ENCODE measurements at regions not wholly inside any gene's neighbourhood (a gene's known extent, or its start where the extent isn't known, plus 50 kb on each side); places are given as distances from the start of the nearest gene placed in this dataset.

- DNase-seq (ENCODE audit: low read depth in 2 of 2): no peak
These were observed 301.5 kb upstream of the ANO3 start for GRCh38 chr11:26030399-26030798.

DNA sequence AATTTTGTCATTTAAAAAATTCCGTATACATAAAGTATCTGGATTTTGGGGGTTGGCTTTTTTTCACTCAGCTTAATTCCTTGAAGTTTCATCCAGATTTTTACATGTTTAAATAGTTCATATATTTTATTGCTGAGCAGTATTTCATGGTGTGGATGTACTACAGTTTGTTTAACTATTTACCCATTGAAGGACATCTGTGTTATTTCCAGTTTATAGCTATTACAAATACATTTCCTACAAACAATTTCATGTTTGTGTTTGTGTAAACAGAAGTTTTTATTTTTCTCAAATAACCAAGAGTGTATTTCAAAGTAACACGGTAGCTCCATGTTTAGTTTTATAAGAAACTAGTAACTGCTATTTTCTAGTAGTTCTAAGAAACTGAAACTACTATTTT lies 299.7 kb upstream of the ANO3 start:
- no peak for DNase-seq (ENCODE audit: low read depth in 2 of 2)

- DNase-seq (ENCODE audit: low read depth in 2 of 2): no peak
These were observed 296.2 kb upstream of the ANO3 start for GRCh38 chr11:26035696-26036095.

GRCh38 chr11:26037716-26038115 lies 294.2 kb upstream of the ANO3 start:
- no peak for DNase-seq (ENCODE audit: low read depth in 2 of 2)

DNA sequence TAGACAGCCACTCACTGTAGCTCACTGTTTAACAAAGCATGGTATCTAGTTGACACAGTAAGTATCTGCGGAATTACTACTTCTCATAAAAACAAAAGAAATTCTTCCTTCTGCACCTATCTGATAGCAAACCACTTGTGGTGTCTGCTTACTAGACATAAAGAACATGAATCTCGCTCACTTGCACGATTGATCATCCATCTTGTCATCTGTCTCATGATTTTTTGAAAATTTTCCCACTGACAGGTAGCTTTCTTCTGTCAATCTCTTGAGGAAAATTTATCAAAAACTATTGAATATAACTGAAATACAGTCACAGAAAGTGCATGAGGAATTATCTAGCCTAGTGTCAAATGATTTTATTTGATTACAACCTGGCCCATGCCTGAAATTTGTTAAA lies 291.6 kb upstream of the ANO3 start:
- no peak for DNase-seq (ENCODE audit: low read depth in 2 of 2)

DNA sequence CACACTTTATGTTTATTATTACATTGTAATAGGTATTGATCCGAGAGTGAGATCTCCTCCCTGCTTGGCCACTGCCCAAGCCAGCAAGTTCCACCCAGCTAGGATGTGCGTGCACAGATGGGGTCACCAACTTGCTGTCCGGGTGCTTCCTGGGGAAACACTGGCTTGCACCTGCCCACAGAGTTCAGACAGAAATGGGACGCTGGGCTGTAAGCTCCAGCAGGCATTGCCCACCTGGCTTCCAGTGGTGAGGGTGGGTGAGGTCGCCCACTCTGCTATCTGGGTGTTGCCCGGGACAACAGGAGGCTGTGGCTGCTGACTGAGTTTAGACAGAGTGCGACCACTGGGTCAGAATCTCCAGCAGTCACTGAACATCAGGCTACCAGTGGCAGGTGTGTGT lies 289.8 kb upstream of the ANO3 start:
- no peak for DNase-seq (ENCODE audit: low read depth in 2 of 2)

- DNase-seq (ENCODE audit: low read depth in 2 of 2): no peak
These were observed 288.3 kb upstream of the ANO3 start for GRCh38 chr11:26043665-26044064.

GRCh38 chr11:26044389-26044788 lies 287.5 kb upstream of the ANO3 start:
- no peak for DNase-seq (ENCODE audit: low read depth in 2 of 2)

- no peak for DNase-seq (ENCODE audit: low read depth in 2 of 2)
These were observed 286.8 kb upstream of the ANO3 start for GRCh38 chr11:26045082-26045481.

- DNase-seq (ENCODE audit: low read depth in 2 of 2): no peak
These were observed 283.7 kb upstream of the ANO3 start for GRCh38 chr11:26048271-26048670.

- no peak for DNase-seq (ENCODE audit: low read depth in 2 of 2)
These were observed 278.0 kb upstream of the ANO3 start for GRCh38 chr11:26053966-26054365.

DNA sequence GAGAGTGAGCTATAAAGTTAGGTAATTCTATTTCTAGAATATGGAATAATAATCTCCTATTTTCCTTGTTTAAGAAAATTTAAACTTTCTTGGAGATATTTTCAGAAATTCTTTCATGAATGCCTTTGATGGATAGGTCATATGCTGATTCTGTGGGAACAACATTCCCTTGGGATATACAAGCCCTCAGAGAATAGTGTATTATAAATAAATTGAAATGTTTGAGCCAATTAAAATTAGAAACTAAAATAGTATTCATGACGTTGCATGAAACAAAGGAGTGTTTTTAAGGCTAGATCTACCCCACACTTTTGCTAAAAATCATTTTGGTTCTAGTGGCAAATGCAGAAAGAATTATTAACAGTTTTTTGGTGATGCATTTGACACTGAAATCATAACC lies 269.3 kb upstream of the ANO3 start:
- no peak for DNase-seq (ENCODE audit: low read depth in 2 of 2)

GRCh38 chr11:26063915-26064314 lies 268.0 kb upstream of the ANO3 start:
- DNase-seq (ENCODE audit: low read depth in 2 of 2): no peak

GRCh38 chr11:26065944-26066343 lies 266.0 kb upstream of the ANO3 start:
- no peak for DNase-seq (ENCODE audit: low read depth in 2 of 2)

- DNase-seq (ENCODE audit: low read depth in 2 of 2): no peak
These were observed 261.1 kb upstream of the ANO3 start for GRCh38 chr11:26070714-26071380.

- no peak for DNase-seq (ENCODE audit: low read depth in 2 of 2)
These were observed 259.2 kb upstream of the ANO3 start for GRCh38 chr11:26072614-26073153.

- no peak for DNase-seq (ENCODE audit: low read depth in 2 of 2)
These were observed 258.3 kb upstream of the ANO3 start for GRCh38 chr11:26073646-26074045.

- no peak for DNase-seq (ENCODE audit: low read depth in 2 of 2)
These were observed 255.5 kb upstream of the ANO3 start for GRCh38 chr11:26076233-26076990.

DNA sequence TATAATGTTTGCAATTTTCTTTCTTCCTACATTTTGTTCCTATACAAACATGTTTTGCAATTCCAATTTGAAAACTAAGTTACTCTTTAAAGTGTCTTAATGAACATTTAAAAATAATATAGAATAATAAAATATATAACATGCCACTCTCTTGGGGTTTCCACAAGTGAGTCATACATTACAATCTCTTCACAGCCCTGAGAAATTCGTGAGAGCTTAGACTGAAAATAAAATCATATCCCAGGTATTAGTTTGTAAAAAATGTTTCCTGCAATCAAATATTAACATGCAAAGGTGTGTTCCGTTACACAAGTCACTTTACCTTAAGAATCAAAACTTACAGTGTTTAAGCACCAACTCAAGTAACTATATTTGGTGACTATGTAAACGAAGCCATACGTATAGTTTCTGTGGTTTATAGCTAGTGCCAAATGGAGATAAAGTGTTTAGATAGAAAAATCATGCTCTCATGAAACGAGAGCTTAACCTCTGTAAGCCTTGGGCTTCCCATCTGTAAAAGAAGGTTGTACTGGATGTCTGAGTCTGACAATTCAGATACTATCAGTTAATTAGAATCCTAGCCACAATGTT lies 253.6 kb upstream of the ANO3 start:
- no peak for DNase-seq (ENCODE audit: low read depth in 2 of 2)

DNA sequence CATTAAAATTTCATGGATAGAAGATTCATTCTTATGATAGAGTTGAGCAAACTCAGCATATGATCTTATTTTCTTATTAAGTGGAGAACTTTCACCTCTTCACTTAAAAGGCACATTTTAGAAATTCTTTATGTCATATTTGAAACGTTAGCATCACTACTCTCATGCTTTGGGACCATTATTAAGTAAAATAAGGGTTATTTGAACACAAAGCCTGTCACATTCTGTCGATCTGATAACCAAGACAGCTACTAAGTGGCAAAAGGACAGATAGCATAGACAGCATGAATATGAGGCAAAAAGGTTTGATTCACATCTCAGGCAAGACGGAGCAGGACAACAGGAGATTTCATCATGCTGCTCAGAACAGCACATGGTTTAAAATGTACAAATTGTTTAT lies 247.6 kb upstream of the ANO3 start:
- no peak for DNase-seq (ENCODE audit: low read depth in 2 of 2)

- no peak for DNase-seq (ENCODE audit: low read depth in 2 of 2)
These were observed 245.9 kb upstream of the ANO3 start for GRCh38 chr11:26086028-26086427.

DNA sequence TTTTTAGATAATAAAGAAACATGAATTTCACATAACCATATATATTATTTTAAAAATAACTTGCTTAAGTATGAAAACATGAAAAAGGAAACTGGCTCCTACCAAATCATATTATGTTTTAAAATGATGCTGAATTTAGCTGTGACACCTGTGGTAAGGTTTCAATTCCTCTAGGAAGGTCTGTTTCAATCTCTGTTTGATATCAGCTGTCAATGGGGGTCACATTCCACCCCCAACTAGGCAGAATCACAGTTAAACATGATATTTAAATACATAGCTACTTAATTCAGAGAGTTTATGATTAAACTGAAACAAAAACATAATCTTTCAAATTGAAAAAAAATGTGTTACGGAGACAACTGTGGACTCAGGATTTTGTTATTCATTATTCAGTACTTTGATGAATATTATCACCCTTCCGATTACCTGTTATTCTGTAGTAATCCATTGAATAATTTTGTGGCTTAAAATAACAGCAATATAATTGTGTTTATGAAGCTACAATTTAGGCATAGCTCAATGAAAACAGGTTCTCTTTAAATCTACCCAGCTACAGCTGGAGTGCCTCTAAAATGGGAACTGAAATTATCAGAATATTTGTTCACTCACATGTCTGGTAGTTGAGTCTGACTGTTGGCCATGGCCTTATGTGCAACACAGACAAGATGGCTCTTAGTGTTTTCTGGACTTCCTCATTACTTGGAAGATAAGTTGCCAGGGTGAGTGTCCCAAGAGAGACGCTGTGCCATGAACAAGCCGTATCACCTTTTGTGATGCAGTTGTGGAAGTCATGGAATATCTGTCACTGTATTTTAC lies 244.6 kb upstream of the ANO3 start:
- no peak for DNase-seq (ENCODE audit: low read depth in 2 of 2)

Data from stimulated activated CD8-positive, alpha-beta memory T cell treated with anti-CD3 and anti-CD28 coated beads, Interleukin-7, amount 100 ng/mL, for 4 hours (primary cell).